SK-N-MC (cell line): ENCODE measurements at regions not wholly inside any gene's neighbourhood (a gene's known extent, or its start where the extent isn't known, plus 50 kb on each side); places are given as distances from the start of the nearest gene placed in this dataset.
"Not testable (repeated sequence)": the region's sequence is repeated elsewhere in the genome, so short reads cannot be mapped to it uniquely, and the experiment has no call there.

Source experiments
- EZH2 ChIP-seq: fragments of 200-600 bp; sonication (generic); IDR thresholded peaks from one replicate; pipeline ENCODE4 v1.6.1; 2017; ENCODE audit warnings: antibody characterized with exemption
- POLR2AphosphoS5 ChIP-seq: IDR thresholded peaks from 2 replicates; pipeline ENCODE4 v1.6.1; 2012; ENCODE audit warnings: mild to moderate bottlenecking, low read depth, low read length, borderline replicate concordance

- TF ChIP-seq EZH2, POLR2AphosphoS5: not testable (repeated sequence)
These were observed 123.5 kb upstream of the MEOX2 start for GRCh38 chr7:15809936-15810335.
